ENCODE measurements at regions not wholly inside any gene's neighbourhood (a gene's known extent, or its start where the extent isn't known, plus 50 kb on each side); places are given as distances from the start of the nearest gene placed in this dataset.

DNA sequence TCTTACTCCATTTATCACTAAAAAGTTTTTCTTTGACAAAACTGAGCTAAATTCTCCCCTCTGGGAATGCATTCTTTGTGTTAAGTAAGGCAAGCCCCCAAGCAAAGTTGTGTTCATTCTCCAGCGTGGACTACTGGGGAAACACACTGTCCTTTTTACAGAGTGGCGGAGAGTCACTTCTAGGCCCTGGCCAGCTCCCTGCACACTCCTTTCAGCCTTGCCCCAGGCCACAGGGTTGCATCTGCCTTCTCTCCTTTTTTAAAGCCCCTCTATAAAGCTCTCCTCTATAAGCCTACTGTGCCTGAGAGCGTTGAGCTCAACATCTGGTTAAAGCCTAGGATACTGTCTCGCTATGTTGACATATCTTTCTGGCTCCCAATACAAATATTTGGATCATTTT lies 803.4 kb downstream of the PCDH17 start:
- Mint-ChIP-seq H3K4me3 (ENCODE audit: low read depth, unreplicated experiment) (no peak overlapping the region), H3K27me3 (ENCODE audit: unreplicated experiment) (no peaks in the 10 kb centered on the region), H3K27ac (ENCODE audit: unreplicated experiment) (no peak overlapping the region), H3K4me1 (ENCODE audit: low read depth, unreplicated experiment) (no peaks in the 10 kb centered on the region), H3K9me3 (ENCODE audit: low read depth, unreplicated experiment) (peaks cover 1% of the 10 kb centered on the region), H3K36me3 (ENCODE audit: insufficient read depth, unreplicated experiment) (no peaks in the 10 kb centered on the region)
- intact Hi-C loops (cut with micrococcal nuclease; ENCODE audit: unreplicated experiment), result no loop called here
- TF ChIP-seq, protein P1, sequence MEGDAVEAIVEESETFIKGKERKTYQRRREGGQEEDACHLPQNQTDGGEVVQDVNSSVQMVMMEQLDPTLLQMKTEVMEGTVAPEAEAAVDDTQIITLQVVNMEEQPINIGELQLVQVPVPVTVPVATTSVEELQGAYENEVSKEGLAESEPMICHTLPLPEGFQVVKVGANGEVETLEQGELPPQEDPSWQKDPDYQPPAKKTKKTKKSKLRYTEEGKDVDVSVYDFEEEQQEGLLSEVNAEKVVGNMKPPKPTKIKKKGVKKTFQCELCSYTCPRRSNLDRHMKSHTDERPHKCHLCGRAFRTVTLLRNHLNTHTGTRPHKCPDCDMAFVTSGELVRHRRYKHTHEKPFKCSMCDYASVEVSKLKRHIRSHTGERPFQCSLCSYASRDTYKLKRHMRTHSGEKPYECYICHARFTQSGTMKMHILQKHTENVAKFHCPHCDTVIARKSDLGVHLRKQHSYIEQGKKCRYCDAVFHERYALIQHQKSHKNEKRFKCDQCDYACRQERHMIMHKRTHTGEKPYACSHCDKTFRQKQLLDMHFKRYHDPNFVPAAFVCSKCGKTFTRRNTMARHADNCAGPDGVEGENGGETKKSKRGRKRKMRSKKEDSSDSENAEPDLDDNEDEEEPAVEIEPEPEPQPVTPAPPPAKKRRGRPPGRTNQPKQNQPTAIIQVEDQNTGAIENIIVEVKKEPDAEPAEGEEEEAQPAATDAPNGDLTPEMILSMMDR (IDR thresholded peaks at IDR 0.05; ENCODE audit: unreplicated experiment), result no peak
- BruUV-seq (replicated peaks), result no TSS peak
- no peak for DNase-seq
- CTCF ChIA-PET, result no interaction called here

DNA sequence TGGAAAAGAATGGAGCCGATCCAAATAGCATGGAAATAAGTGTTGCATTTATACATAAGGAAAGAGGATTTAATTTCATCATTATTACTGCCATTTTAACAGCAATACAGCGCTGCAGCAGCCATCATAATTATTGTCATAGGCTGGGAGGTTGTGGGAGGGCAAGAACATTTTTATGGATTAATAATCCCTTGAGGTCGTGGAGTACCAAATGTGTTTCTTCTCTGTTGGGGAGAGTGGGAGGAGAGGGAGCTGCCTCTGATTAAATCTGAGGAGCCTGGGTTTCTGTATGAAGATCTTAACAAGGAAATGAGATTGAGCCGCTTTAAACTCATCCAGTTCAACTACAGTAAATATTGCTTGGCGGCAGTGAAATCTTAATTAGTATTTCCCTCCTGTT lies 805.9 kb downstream of the PCDH17 start:
- H3K27ac Mint-ChIP-seq (ENCODE audit: unreplicated experiment), result no peak overlapping the region
- CTCF ChIA-PET, result no interaction called here
- no peak overlapping the region for H3K4me3 Mint-ChIP-seq (ENCODE audit: low read depth, unreplicated experiment)
- intact Hi-C loops (cut with micrococcal nuclease; ENCODE audit: unreplicated experiment), result no loop called here
- H3K9me3 Mint-ChIP-seq (ENCODE audit: low read depth, unreplicated experiment), result no peaks in the 10 kb centered on the region
- no peak for DNase-seq
- no TSS peak for BruUV-seq (replicated peaks)
- no peaks in the 10 kb centered on the region for H3K4me1 Mint-ChIP-seq (ENCODE audit: low read depth, unreplicated experiment)
- TF ChIP-seq, protein P1 (IDR thresholded peaks at IDR 0.05; ENCODE audit: unreplicated experiment), result no peak
- no peaks in the 10 kb centered on the region for H3K36me3 Mint-ChIP-seq (ENCODE audit: insufficient read depth, unreplicated experiment)
- no peaks in the 10 kb centered on the region for H3K27me3 Mint-ChIP-seq (ENCODE audit: unreplicated experiment)

DNA sequence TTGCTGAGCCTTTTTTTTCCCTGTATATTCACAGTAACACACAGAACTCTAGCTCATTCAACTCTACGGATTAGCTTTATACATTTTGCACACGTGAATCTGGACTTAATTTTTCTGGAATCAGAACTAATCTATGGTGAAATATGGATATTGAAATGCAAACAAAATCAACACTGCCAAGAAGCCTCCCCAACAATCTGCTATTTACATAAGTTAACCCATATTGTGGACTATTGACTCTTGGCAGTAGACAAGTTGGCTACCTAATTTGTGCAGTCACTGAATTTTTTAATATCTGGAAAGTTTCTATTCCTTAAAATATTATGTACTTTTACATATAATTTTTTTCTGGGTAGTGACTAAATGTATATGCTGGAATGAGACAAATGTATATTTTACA lies 815.4 kb downstream of the PCDH17 start:
- H3K27me3 Mint-ChIP-seq (ENCODE audit: unreplicated experiment), result no peaks in the 10 kb centered on the region
- BruUV-seq (replicated peaks), result no TSS peak
- intact Hi-C loops (cut with micrococcal nuclease; ENCODE audit: unreplicated experiment), result no loop called here
- no peaks in the 10 kb centered on the region for H3K9me3 Mint-ChIP-seq (ENCODE audit: low read depth, unreplicated experiment)
- no peak overlapping the region for H3K27ac Mint-ChIP-seq (ENCODE audit: unreplicated experiment)
- H3K36me3 Mint-ChIP-seq (ENCODE audit: insufficient read depth, unreplicated experiment), result no peaks in the 10 kb centered on the region
- no peak overlapping the region for H3K4me3 Mint-ChIP-seq (ENCODE audit: low read depth, unreplicated experiment)
- TF ChIP-seq, protein P1 (IDR thresholded peaks at IDR 0.05; ENCODE audit: unreplicated experiment), result no peak
- DNase-seq, result no peak
- CTCF ChIA-PET, result no interaction called here
- no peaks in the 10 kb centered on the region for H3K4me1 Mint-ChIP-seq (ENCODE audit: low read depth, unreplicated experiment)

GRCh38 chr13:58452123-58452623 lies 820.6 kb downstream of the PCDH17 start:
- no peak for DNase-seq
- BruUV-seq (replicated peaks), result no TSS peak

More at GRCh38 chr13:58452123-58452623, 820.6 kb downstream of the PCDH17 start:
- CTCF ChIA-PET, result no interaction called here
- H3K9me3 Mint-ChIP-seq (ENCODE audit: low read depth, unreplicated experiment), result no peaks in the 10 kb centered on the region
- H3K36me3 Mint-ChIP-seq (ENCODE audit: insufficient read depth, unreplicated experiment), result no peaks in the 10 kb centered on the region
- H3K4me1 Mint-ChIP-seq (ENCODE audit: low read depth, unreplicated experiment), result no peaks in the 10 kb centered on the region
- intact Hi-C loops (cut with micrococcal nuclease; ENCODE audit: unreplicated experiment), result no loop called here
- no peak overlapping the region for H3K27ac Mint-ChIP-seq (ENCODE audit: unreplicated experiment)
- TF ChIP-seq, protein P1 (IDR thresholded peaks at IDR 0.05; ENCODE audit: unreplicated experiment), result no peak
- no peaks in the 10 kb centered on the region for H3K27me3 Mint-ChIP-seq (ENCODE audit: unreplicated experiment)
- H3K4me3 Mint-ChIP-seq (ENCODE audit: low read depth, unreplicated experiment), result no peak overlapping the region
